ENCODE measurements at regions not wholly inside any gene's neighbourhood (a gene's known extent, or its start where the extent isn't known, plus 50 kb on each side); places are given as distances from the start of the nearest gene placed in this dataset.

GRCh38 chr5:173715607-173716006, 99.2 kb upstream of the BOD1 start:
- Histone ChIP-seq H3K9me3 (replicated peaks; ENCODE audit: insufficient read depth, low read length) (no peaks in the 10 kb centered on the region), H3K4me3 (ENCODE audit: low read length) (no peak overlapping the region), H3K4me2 (ENCODE audit: low read depth, low read length) (no peak overlapping the region), H3K27ac (ENCODE audit: low read length) (no peak overlapping the region), H4K20me1 (ENCODE audit: insufficient read depth, low read length) (no peaks in the 10 kb centered on the region), H3K79me2 (ENCODE audit: low read length) (no peaks in the 10 kb centered on the region), H3F3A (ENCODE audit: insufficient read depth, low read length) (no peaks in the 10 kb centered on the region), H3K9ac (ENCODE audit: low read length) (no peak overlapping the region), H2AFZ (ENCODE audit: low read length) (no peak overlapping the region), H3K27me3 (replicated peaks; ENCODE audit: insufficient read depth, low read length) (no peaks in the 10 kb centered on the region), H3K36me3 (replicated peaks; ENCODE audit: insufficient read depth, low read length) (no peaks in the 10 kb centered on the region), H3K4me1 (ENCODE audit: low read length) (no peaks in the 10 kb centered on the region), H3K9me2 (replicated peaks; ENCODE audit: insufficient read depth, low read length) (no peaks in the 10 kb centered on the region)
- no peak for DNase-seq
- no peak for TF ChIP-seq EZH2 (optimal IDR thresholded peaks at IDR 0.05; ENCODE audit: low read depth, low read length)
- no peak for TF ChIP-seq CTCF (IDR thresholded peaks at IDR 0.05; ENCODE audit: low read length)
- no peak for TF ChIP-seq EZH2phosphoT487 (IDR thresholded peaks at IDR 0.05; ENCODE audit: low read length)

GRCh38 chr5:173716058-173716682, 99.7 kb upstream of the BOD1 start:
- H3K27ac ChIP-seq (ENCODE audit: low read length) = no peak overlapping the region

GRCh38 chr5:173717959-173718358, 101.5 kb upstream of the BOD1 start:
- no peak overlapping the region for H3K4me2 ChIP-seq (ENCODE audit: low read depth, low read length)

More at GRCh38 chr5:173716058-173716682, 99.7 kb upstream of the BOD1 start:
- Histone ChIP-seq H3K4me2 (ENCODE audit: low read depth, low read length) (no peak overlapping the region), H4K20me1 (ENCODE audit: insufficient read depth, low read length) (no peaks in the 10 kb centered on the region), H3K9ac (ENCODE audit: low read length) (no peak overlapping the region), H3K4me3 (ENCODE audit: low read length) (no peak overlapping the region), H3K79me2 (ENCODE audit: low read length) (no peaks in the 10 kb centered on the region), H3K4me1 (ENCODE audit: low read length) (no peaks in the 10 kb centered on the region), H3K9me2 (replicated peaks; ENCODE audit: insufficient read depth, low read length) (no peaks in the 10 kb centered on the region), H2AFZ (ENCODE audit: low read length) (no peak overlapping the region), H3F3A (ENCODE audit: insufficient read depth, low read length) (no peaks in the 10 kb centered on the region), H3K36me3 (replicated peaks; ENCODE audit: insufficient read depth, low read length) (no peaks in the 10 kb centered on the region), H3K9me3 (replicated peaks; ENCODE audit: insufficient read depth, low read length) (no peaks in the 10 kb centered on the region), H3K27me3 (replicated peaks; ENCODE audit: insufficient read depth, low read length) (no peaks in the 10 kb centered on the region)
- no peak for TF ChIP-seq EZH2 (optimal IDR thresholded peaks at IDR 0.05; ENCODE audit: low read depth, low read length)
- no peak for TF ChIP-seq EZH2phosphoT487 (IDR thresholded peaks at IDR 0.05; ENCODE audit: low read length)
- TF ChIP-seq CTCF (IDR thresholded peaks at IDR 0.05; ENCODE audit: low read length) = no peak
- no peak for DNase-seq

More at GRCh38 chr5:173717959-173718358, 101.5 kb upstream of the BOD1 start:
- no peaks in the 10 kb centered on the region for H3K9me2 ChIP-seq (replicated peaks; ENCODE audit: insufficient read depth, low read length)
- no peaks in the 10 kb centered on the region for H3K79me2 ChIP-seq (ENCODE audit: low read length)
- no peak overlapping the region for H3K4me3 ChIP-seq (ENCODE audit: low read length)
- no peak overlapping the region for H2AFZ ChIP-seq (ENCODE audit: low read length)
- no peak overlapping the region for H3K9ac ChIP-seq (ENCODE audit: low read length)
- H3K36me3 ChIP-seq (replicated peaks; ENCODE audit: insufficient read depth, low read length) = no peaks in the 10 kb centered on the region
- DNase-seq = no peak
- no peaks in the 10 kb centered on the region for H3F3A ChIP-seq (ENCODE audit: insufficient read depth, low read length)
- TF ChIP-seq CTCF (IDR thresholded peaks at IDR 0.05; ENCODE audit: low read length) = no peak
- no peak for TF ChIP-seq EZH2phosphoT487 (IDR thresholded peaks at IDR 0.05; ENCODE audit: low read length)
- TF ChIP-seq EZH2 (optimal IDR thresholded peaks at IDR 0.05; ENCODE audit: low read depth, low read length) = no peak
- no peak overlapping the region for H3K27ac ChIP-seq (ENCODE audit: low read length)
- no peaks in the 10 kb centered on the region for H3K4me1 ChIP-seq (ENCODE audit: low read length)
- H3K9me3 ChIP-seq (replicated peaks; ENCODE audit: insufficient read depth, low read length) = no peaks in the 10 kb centered on the region
- H4K20me1 ChIP-seq (ENCODE audit: insufficient read depth, low read length) = no peaks in the 10 kb centered on the region
- H3K27me3 ChIP-seq (replicated peaks; ENCODE audit: insufficient read depth, low read length) = no peaks in the 10 kb centered on the region
